ENCODE measurements at regions not wholly inside any gene's neighbourhood (a gene's known extent, or its start where the extent isn't known, plus 50 kb on each side); places are given as distances from the start of the nearest gene placed in this dataset.

DNA sequence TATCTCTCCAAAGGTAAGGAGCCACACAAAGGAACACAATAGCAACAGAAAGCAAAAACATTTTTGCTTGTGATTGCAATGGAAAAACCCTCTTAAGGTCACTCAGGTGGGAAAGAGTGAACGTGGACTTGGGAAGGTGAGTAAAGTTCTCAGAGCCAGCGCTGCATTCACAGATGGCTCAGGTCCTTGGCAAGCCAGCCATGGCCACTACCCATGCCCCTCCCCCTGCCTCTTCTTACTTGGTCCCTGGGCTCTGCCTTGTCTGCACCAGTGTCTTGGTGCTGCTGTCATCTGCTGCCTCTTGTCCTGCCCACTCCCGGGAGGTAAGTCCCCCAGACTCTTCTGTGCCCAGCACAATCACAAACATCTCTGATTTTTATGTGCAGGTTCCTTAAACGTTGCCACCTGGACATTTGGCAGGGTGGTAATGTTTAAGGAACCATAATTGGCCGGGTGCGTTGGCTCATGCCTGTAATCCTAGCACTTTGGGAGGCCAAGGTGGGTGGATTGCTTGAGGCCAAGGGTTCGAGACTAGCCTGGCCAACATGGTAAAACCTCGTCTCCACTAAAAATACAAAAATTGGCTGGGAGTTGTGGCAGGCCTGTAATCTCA is 74.6 kb downstream of the FEM1C start:
- H3K27me3 Mint-ChIP-seq = peaks cover 3% of the 10 kb centered on the region
- ChIA-PET POLR2A (no interaction called here), CTCF (no interaction called here)
- DNase-seq = no peak
- no peaks in the 10 kb centered on the region for H3K36me3 Mint-ChIP-seq
- no peaks in the 10 kb centered on the region for H3K4me1 Mint-ChIP-seq (ENCODE audit: low read depth)
- intact Hi-C loops (cut with micrococcal nuclease) = no loop called here
- H3K27ac Mint-ChIP-seq = no peak overlapping the region
- no peaks in the 10 kb centered on the region for H3K9me3 Mint-ChIP-seq
- no peak overlapping the region for H3K4me3 Mint-ChIP-seq

DNA sequence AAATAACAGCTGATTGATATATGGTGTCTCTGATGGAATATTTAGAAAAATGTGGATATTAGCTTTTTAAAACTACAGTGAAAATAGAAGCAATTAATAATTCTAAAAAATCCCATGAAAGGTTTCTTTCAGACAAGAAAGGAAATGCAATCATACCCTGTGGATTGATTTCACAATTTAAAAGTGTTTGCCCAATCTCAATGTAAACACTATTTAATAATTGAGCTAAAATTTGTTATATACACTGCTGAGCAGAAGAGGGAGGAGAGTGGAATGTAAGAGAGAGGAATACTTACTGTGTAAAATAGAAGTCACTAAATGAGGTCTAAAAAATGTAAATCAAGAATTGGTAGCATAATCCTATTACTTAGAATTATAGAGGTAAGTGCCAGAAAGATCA is 76.9 kb downstream of the FEM1C start:
- CTCF ChIA-PET = no interaction called here
- DNase-seq = no peak
- no peaks in the 10 kb centered on the region for H3K4me1 Mint-ChIP-seq (ENCODE audit: low read depth)
- peaks cover 8% of the 10 kb centered on the region for H3K27me3 Mint-ChIP-seq
- no peaks in the 10 kb centered on the region for H3K36me3 Mint-ChIP-seq
- intact Hi-C loops (cut with micrococcal nuclease) = no loop called here
- no peak overlapping the region for H3K27ac Mint-ChIP-seq
- no peaks in the 10 kb centered on the region for H3K9me3 Mint-ChIP-seq
- POLR2A ChIA-PET = no interaction called here
- H3K4me3 Mint-ChIP-seq = no peak overlapping the region

DNA sequence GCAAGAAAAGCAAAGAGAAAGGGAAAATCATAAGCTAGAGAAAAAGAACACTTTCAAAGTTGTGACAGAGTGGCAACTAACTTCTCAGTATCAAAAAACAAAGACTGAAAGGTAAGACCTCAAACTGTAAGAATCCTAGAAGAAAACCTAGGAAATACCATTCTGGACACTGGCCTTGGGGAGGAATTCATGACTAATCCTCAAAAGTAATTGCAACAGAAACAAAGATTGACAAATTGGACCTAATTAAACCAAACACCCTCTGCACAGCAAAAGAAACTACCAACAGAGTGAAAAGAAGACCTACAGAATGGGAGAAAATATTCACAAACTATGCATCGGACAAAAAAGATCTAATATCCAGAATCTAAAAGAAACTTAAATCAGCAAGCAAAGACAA is 79.1 kb downstream of the FEM1C start:
- H3K4me1 Mint-ChIP-seq (ENCODE audit: low read depth) = peaks cover 15% of the 10 kb centered on the region
- H3K27me3 Mint-ChIP-seq = peaks cover 20% of the 10 kb centered on the region
- H3K27ac Mint-ChIP-seq = no peak overlapping the region
- no peaks in the 10 kb centered on the region for H3K36me3 Mint-ChIP-seq
- ChIA-PET CTCF (no interaction called here), POLR2A (no interaction called here)
- intact Hi-C loops (cut with micrococcal nuclease) = no loop called here
- no peak for DNase-seq
- no peak overlapping the region for H3K4me3 Mint-ChIP-seq
- no peaks in the 10 kb centered on the region for H3K9me3 Mint-ChIP-seq

DNA sequence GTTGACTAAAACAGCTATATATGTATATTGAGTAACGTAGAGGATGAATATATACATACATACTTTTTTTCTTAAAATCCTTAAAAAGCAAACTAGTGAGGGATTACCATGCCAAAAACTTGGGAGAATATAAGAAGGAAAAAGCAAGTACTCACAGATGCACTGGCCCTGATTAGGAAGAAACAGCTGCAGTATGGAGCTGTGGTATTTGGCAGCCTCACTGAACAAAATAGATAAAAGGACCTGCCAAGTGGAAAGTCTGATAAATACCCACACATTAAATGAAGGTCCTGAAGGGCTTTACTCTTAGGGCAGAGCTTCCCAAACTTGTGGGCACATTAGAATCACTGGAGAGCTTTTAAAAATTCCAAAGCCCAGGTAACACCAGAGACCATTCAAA is 80.6 kb downstream of the FEM1C start:
- H3K36me3 Mint-ChIP-seq = no peaks in the 10 kb centered on the region
- no peak overlapping the region for H3K4me3 Mint-ChIP-seq
- no peak for DNase-seq
- CTCF ChIA-PET = no interaction called here
- H3K27ac Mint-ChIP-seq = no peak overlapping the region
- peaks cover 15% of the 10 kb centered on the region for H3K4me1 Mint-ChIP-seq (ENCODE audit: low read depth)
- peaks cover 20% of the 10 kb centered on the region for H3K27me3 Mint-ChIP-seq
- POLR2A ChIA-PET = no interaction called here
- H3K9me3 Mint-ChIP-seq = no peaks in the 10 kb centered on the region
- intact Hi-C loops (cut with micrococcal nuclease) = loop anchor here (5.0 kb wide), 2 partner anchors 163 to 373 kb away; partner anchors contain the start of gene TMED7

DNA sequence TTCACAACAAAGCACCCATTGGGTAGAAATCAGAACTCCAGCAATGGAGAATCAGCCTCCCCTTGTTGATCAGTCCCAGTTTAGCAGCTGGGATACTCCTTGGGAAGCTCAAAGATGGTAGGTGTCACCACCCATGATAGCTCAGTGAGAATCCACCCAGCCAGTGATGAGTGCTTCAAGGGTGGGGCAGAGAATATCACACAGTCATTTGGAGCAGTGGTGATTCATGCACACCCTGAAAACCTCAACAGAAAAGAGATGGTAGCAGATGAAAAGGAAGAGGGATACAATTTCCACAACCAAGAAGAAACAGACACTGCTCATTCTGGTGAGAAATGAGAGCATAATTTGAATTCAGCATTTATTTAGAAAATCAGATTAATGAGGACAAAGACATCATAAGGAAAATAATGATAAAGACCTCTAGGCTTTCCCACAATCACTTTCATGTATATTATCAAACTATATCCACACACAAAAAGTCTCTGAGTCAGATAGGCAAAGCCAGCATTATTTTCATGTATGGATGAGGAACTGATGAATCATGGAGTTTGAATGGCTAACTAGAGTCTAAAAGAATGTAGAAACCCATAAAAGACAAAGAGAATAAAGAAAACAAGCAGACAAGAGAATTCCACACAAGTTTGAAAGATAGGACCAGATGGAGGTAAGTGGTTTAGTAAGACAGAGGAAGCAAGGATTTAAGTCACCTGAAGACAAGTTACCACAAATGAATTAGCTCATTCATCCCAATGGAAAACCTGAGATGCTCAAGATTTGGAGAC is 82.9 kb downstream of the FEM1C start:
- intact Hi-C loops (cut with micrococcal nuclease) = loop anchor here (1.0 to 5.0 kb wide), 3 partner anchors 26 to 376 kb away; partner anchors contain the start of gene TMED7
- peak overlapping the region; percentile 4 for H3K27ac Mint-ChIP-seq

DNA sequence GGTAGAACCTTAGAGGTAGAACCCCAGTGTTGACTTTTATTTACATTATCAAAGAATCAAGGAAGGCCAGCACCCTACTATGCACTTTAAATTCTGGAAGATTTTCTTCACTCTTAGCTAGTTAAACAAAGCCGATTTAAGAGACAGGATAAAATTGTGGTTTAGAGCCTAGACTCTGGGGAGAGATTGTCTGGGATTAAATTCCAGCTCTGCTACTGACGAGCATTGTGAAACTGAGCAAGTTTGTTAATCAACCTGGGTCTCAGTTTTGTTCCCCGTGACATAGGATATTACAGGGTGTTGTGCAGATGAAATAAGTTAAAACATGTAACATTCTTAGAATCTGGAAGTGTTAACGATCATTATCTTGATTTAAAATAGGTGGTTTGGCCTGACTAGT is 83.5 kb downstream of the FEM1C start:
- peaks cover 17% of the 10 kb centered on the region for H3K27me3 Mint-ChIP-seq
- no peak overlapping the region for H3K27ac Mint-ChIP-seq
- no peak overlapping the region for H3K4me3 Mint-ChIP-seq
- peaks cover 15% of the 10 kb centered on the region for H3K4me1 Mint-ChIP-seq (ENCODE audit: low read depth)
- DNase-seq = no peak
- ChIA-PET CTCF (interaction anchor here (0.7 to 1.0 kb wide), 2 partner anchors 20 to 80 kb away, joined by 3 read pairs; no protein-coding TSS in a partner anchor), POLR2A (interaction anchor here (1.1 to 2.6 kb wide), 2 partner anchors 46 to 83 kb away, joined by 3 to 11 read pairs; partner anchors contain the start of gene FEM1C)
- intact Hi-C loops (cut with micrococcal nuclease) = loop anchor here (1.0 to 5.0 kb wide), 3 partner anchors 26 to 376 kb away; partner anchors contain the start of gene TMED7
- no peaks in the 10 kb centered on the region for H3K36me3 Mint-ChIP-seq
- H3K9me3 Mint-ChIP-seq = no peaks in the 10 kb centered on the region

More for the DNA sequence above, 82.9 kb downstream of the FEM1C start:
- CTCF ChIA-PET = interaction anchor here (0.7 to 1.0 kb wide), 2 partner anchors 21 to 80 kb away, joined by 3 read pairs; no protein-coding TSS in a partner anchor
- H3K27me3 Mint-ChIP-seq = peaks cover 17% of the 10 kb centered on the region
- no peak overlapping the region for H3K4me3 Mint-ChIP-seq
- peaks cover 15% of the 10 kb centered on the region for H3K4me1 Mint-ChIP-seq (ENCODE audit: low read depth)
- no peaks in the 10 kb centered on the region for H3K36me3 Mint-ChIP-seq
- POLR2A ChIA-PET = interaction anchor here (1.1 to 2.6 kb wide), 2 partner anchors 47 to 82 kb away, joined by 3 to 11 read pairs; partner anchors contain the start of gene FEM1C
- peak; percentile 53 for DNase-seq
- H3K9me3 Mint-ChIP-seq = no peaks in the 10 kb centered on the region

DNA sequence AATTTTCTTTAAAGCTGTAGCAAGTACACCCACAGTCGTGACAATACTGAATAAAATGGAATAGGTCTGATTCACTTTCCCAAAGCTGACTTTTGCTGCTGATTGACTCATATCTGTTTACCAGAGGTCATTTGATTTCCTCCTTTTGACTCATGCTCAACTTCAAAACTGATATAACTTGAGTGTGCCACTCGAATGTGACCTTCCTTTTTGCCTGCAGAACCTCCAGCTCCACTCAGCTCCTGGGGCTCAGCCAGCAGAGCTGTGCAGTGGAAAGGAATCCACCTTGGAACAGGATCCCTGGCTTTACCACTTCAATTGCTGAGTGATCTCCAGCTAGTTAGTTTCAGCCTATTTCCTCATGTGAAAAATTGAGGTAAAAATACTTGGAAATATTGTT is 84.1 kb downstream of the FEM1C start:
- no peaks in the 10 kb centered on the region for H3K36me3 Mint-ChIP-seq
- H3K4me1 Mint-ChIP-seq (ENCODE audit: low read depth) = peaks cover 15% of the 10 kb centered on the region
- ChIA-PET CTCF (interaction anchor here (1.2 kb wide), 1 partner anchor 26 kb away, joined by 4 read pairs; no protein-coding TSS in a partner anchor), POLR2A (interaction anchor here (0.7 to 2.6 kb wide), 4 partner anchors 11 to 84 kb away, joined by 3 to 11 read pairs (median 3); partner anchors contain the start of gene FEM1C)
- no peak overlapping the region for H3K4me3 Mint-ChIP-seq
- H3K9me3 Mint-ChIP-seq = no peaks in the 10 kb centered on the region
- no peak overlapping the region for H3K27ac Mint-ChIP-seq
- intact Hi-C loops (cut with micrococcal nuclease) = loop anchor here (1.0 to 5.0 kb wide), 3 partner anchors 84 to 377 kb away; partner anchors contain the start of genes FEM1C and TMED7
- H3K27me3 Mint-ChIP-seq = peaks cover 17% of the 10 kb centered on the region
- peak; percentile 25 for DNase-seq

DNA sequence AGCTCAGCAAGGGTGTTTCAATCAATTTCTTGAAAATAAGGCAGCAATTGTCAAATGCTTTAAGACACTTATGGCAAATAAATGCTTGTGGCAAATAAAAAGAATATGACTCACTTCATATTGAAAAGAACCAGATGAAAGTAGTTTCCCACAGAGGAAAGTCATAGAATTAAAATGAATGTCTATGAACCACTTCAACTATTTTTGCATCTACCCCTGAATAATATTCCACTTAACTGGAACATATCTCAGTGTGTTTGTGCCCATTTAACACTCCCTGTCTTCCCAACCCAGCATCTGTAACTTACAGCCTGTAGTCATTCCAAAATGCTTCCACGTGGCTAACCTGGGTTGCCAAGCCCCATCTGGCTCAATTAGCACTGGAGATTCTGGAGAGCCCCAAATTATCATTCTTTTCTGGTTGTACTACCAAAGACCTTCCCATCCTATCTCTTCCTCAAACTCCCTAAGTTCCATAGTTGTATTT is 84.7 kb downstream of the FEM1C start:
- Mint-ChIP-seq H3K27ac (no peak overlapping the region), H3K36me3 (no peaks in the 10 kb centered on the region), H3K9me3 (no peaks in the 10 kb centered on the region), H3K4me3 (no peak overlapping the region), H3K27me3 (peaks cover 22% of the 10 kb centered on the region), H3K4me1 (ENCODE audit: low read depth) (peaks cover 15% of the 10 kb centered on the region)
- no peak for DNase-seq
- intact Hi-C loops (cut with micrococcal nuclease) = loop anchor here (1.0 to 5.0 kb wide), 3 partner anchors 84 to 377 kb away; partner anchors contain the start of genes FEM1C and TMED7
- POLR2A ChIA-PET = interaction anchor here (0.7 to 2.6 kb wide), 3 partner anchors 12 to 84 kb away, joined by 3 to 11 read pairs (median 3); partner anchors contain the start of gene FEM1C
- CTCF ChIA-PET = interaction anchor here (1.2 kb wide), 1 partner anchor 26 kb away, joined by 4 read pairs; no protein-coding TSS in a partner anchor

DNA sequence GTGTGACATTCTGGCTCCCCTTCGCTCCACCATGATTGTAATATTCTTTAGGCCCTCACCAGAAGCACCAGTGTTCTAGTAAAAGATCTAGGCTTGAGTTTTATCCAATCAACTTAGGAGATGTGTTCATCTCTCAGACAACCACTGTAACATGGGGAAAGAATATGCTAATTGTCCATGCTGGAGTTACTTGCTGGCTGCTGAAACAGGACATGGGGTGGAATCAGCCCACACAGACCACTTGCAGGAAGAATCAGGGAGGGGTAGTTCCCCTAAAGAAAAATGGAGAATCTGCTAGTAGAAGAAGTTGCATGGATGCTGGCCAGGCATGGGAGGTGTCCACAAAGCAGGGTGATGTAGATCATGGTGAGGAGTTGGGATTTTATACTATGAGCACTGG is 86.2 kb downstream of the FEM1C start:
- Mint-ChIP-seq H3K9me3 (no peaks in the 10 kb centered on the region), H3K27ac (no peak overlapping the region), H3K4me3 (no peak overlapping the region), H3K36me3 (no peaks in the 10 kb centered on the region), H3K4me1 (ENCODE audit: low read depth) (peaks cover 15% of the 10 kb centered on the region), H3K27me3 (peaks cover 17% of the 10 kb centered on the region)
- ChIA-PET POLR2A (no interaction called here), CTCF (no interaction called here)
- no peak for DNase-seq
- intact Hi-C loops (cut with micrococcal nuclease) = no loop called here

DNA sequence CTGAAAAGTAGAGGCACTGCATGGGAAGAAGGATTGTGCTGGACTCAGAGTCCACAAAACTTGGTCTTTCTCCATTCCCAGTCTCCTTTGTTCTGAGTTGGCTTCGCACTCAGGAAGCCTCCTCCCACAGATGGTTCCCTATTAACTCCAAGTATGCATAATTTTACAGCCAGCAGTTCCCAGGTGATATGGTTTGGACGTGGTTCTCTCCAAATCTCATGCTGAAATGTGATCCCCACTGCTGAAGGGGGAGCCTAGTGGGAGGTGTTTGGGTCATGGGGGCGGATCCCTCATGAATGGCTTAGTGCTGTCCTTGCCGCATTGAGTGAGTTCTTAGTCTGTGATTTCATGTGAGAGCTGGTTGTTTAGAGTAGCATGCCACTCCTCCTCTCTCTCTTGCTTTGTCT is 86.6 kb downstream of the FEM1C start:
- DNase-seq = no peak
- Mint-ChIP-seq H3K27ac (no peak overlapping the region), H3K9me3 (no peaks in the 10 kb centered on the region), H3K27me3 (peaks cover 17% of the 10 kb centered on the region), H3K4me3 (no peak overlapping the region), H3K36me3 (no peaks in the 10 kb centered on the region), H3K4me1 (ENCODE audit: low read depth) (peaks cover 15% of the 10 kb centered on the region)
- intact Hi-C loops (cut with micrococcal nuclease) = no loop called here
- ChIA-PET CTCF (no interaction called here), POLR2A (no interaction called here)

DNA sequence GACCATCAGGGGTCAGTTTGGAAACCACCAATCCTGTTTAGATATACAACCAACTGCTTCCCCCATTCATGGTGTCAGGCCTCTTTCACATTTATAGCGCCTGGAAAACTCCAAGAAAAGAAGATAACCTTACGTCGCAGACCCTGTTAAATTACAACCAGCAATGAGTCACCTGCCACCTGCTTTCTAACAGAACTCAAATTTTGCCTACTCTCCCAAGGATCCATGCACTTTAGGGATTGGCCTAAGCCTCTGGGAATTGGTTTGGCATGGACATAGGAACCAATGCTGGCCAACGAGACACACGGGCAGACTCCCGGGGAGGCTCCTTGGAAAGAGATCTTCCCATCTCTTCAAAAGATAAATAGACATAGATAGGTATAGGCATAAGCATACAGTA is 87.0 kb downstream of the FEM1C start:
- ChIA-PET CTCF (no interaction called here), POLR2A (no interaction called here)
- Mint-ChIP-seq H3K27me3 (peaks cover 17% of the 10 kb centered on the region), H3K4me1 (ENCODE audit: low read depth) (peaks cover 15% of the 10 kb centered on the region), H3K36me3 (no peaks in the 10 kb centered on the region), H3K9me3 (no peaks in the 10 kb centered on the region), H3K4me3 (no peak overlapping the region), H3K27ac (no peak overlapping the region)
- no peak for DNase-seq
- intact Hi-C loops (cut with micrococcal nuclease) = no loop called here

DNA sequence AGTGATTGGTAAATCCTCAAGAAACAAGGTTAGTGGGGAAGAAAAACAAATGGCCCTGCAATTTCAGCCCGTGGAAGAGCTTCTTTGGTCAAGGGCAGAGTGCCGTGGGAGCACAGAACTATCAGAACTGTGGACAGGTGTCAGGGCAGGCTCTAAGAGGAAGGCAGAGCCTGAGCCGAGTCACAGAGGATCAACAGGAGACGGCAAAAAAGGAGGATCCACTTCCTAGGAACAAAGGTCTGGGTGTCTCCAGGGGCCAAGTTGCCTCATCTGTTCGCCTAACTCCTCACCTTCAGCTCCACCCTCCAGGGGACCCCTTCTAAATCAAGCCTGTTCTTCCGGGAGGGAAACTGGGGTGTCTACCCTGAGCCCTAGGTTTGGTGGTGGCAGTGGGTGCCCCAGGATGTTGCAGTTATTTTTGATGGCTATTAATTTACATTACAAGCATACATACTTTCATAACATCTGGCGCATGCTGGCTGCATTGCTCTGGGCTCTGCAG is 88.0 kb downstream of the FEM1C start:
- Mint-ChIP-seq H3K27ac (no peak overlapping the region), H3K27me3 (peaks cover 9% of the 10 kb centered on the region), H3K4me3 (no peak overlapping the region), H3K4me1 (ENCODE audit: low read depth) (peaks cover 6% of the 10 kb centered on the region), H3K36me3 (no peaks in the 10 kb centered on the region), H3K9me3 (no peaks in the 10 kb centered on the region)
- POLR2A ChIA-PET = no interaction called here
- intact Hi-C loops (cut with micrococcal nuclease) = no loop called here
- CTCF ChIA-PET = no interaction called here
- no peak for DNase-seq
